ENCODE measurements at regions not wholly inside any gene's neighbourhood (a gene's known extent, or its start where the extent isn't known, plus 50 kb on each side); places are given as distances from the start of the nearest gene placed in this dataset.

DNA sequence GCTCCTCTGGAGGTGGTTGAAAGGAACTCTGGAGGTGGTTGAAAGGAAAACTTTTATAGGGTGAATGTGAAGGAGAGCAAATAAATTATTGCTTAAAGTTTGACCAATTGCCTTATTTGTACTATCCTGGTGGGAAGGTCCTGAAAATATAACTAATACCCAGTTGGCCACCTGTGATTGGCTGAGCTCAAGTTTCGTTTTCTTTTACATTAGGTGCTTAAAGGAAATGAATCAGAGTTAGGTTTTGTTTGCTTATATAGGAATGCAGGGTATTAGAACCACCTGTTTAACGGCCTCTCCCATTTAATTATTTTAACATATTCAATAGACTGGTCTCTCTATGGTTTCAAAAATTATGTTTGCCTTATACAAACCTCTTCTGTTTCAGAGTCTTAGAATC, 497.6 kb downstream of the PRR32 start:
- ChIA-PET CTCF (ENCODE audit: low intra/inter-chr PET ratio, low total read pairs) (no interaction called here), POLR2A (no interaction called here)
- WGBS (ENCODE audit: low lambda C conversion rate), result 3% methylated on average over 2 of the region's 2 CpGs
- Histone ChIP-seq H3K9ac (ENCODE audit: insufficient read depth, low read depth, low read length) (no peak overlapping the region), H3K27me3 (ENCODE audit: control insufficient read depth in 1 of 2, insufficient read depth in 2 of 2, low read length in 2 of 2) (no peaks in the 10 kb centered on the region), H3K9me3 (ENCODE audit: low read length) (peaks cover 33% of the 10 kb centered on the region), H3K4me3 (replicated peaks in 1 of 3; ENCODE audit: insufficient read depth in 1 of 3, low read depth in 2 of 3, low read length in 3 of 3) (no peak overlapping the region), H4K20me1 (ENCODE audit: insufficient read depth, low read length) (no peaks in the 10 kb centered on the region), H3K27ac (ENCODE audit: extremely low read length, insufficient read depth, low read length) (no peak overlapping the region), H2AFZ (ENCODE audit: low read length) (no peak overlapping the region), H3K4me2 (ENCODE audit: low read depth, low read length) (no peak overlapping the region), H3K36me3 (replicated peaks in 1 of 2; ENCODE audit: control insufficient read depth in 1 of 2, insufficient read depth in 2 of 2, low read length in 2 of 2) (no peaks in the 10 kb centered on the region), H3K4me1 (ENCODE audit: insufficient read depth, low read length) (no peaks in the 10 kb centered on the region), H3K79me2 (ENCODE audit: insufficient read depth, low read length) (no peaks in the 10 kb centered on the region)
- ATAC-seq (no peak), DNase-seq (ENCODE audit: low spot score) (no peak), FAIRE-seq (no peak)
- BruUV-seq (replicated peaks), result no TSS peak
- no peak for TF ChIP-seq ZFP1 (CRISPR knock-in tag; IDR thresholded peaks at IDR 0.05)
- TF ChIP-seq MLLT10 (CRISPR knock-in tag; IDR thresholded peaks at IDR 0.05), result no peak
- no peak for TF ChIP-seq ZKSCAN1 (IDR thresholded peaks at IDR 0.05; ENCODE audit: low read length)
- in situ Hi-C loops (cut with HindIII; ENCODE audit: extremely low pct_ligation_motif_present, low pct_unique_long_range_greater_than_20kb) (no loop called here), intact Hi-C loops (cut with micrococcal nuclease; ENCODE audit: unreplicated experiment) (no loop called here)

DNA sequence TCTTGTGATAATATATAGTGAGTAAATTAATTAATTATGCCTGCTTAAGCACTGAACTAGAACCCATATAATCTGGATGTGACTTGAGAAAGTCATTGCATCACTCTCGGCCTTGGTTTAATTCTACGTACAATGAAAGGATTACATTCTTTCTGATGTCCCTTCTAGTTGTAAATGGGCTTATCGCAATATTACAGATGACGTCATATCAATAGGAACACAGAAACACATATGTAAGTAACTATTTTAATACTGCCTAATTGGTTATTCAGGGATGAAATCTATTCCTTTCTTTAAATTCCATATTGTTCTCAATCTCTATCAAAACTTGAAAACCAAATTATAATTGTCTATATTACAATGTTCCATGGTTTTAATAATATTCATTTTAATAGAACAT, 504.6 kb downstream of the PRR32 start:
- Histone ChIP-seq H3K9me3 (ENCODE audit: low read length) (peaks cover 45% of the 10 kb centered on the region), H3K4me1 (ENCODE audit: insufficient read depth, low read length) (no peaks in the 10 kb centered on the region), H3K79me2 (ENCODE audit: insufficient read depth, low read length) (no peaks in the 10 kb centered on the region), H3K4me3 (replicated peaks in 1 of 3; ENCODE audit: insufficient read depth in 1 of 3, low read depth in 2 of 3, low read length in 3 of 3) (no peak overlapping the region), H2AFZ (ENCODE audit: low read length) (no peak overlapping the region), H4K20me1 (ENCODE audit: insufficient read depth, low read length) (no peaks in the 10 kb centered on the region), H3K36me3 (replicated peaks in 1 of 2; ENCODE audit: control insufficient read depth in 1 of 2, insufficient read depth in 2 of 2, low read length in 2 of 2) (no peaks in the 10 kb centered on the region), H3K27ac (ENCODE audit: extremely low read length, insufficient read depth, low read length) (no peak overlapping the region), H3K27me3 (ENCODE audit: control insufficient read depth in 1 of 2, insufficient read depth in 2 of 2, low read length in 2 of 2) (no peaks in the 10 kb centered on the region), H3K4me2 (ENCODE audit: low read depth, low read length) (no peak overlapping the region), H3K9ac (ENCODE audit: insufficient read depth, low read depth, low read length) (no peak overlapping the region)
- in situ Hi-C loops (cut with HindIII; ENCODE audit: extremely low pct_ligation_motif_present, low pct_unique_long_range_greater_than_20kb), result no loop called here
- CTCF ChIA-PET (ENCODE audit: low intra/inter-chr PET ratio, low total read pairs), result no interaction called here
- intact Hi-C loops (cut with micrococcal nuclease; ENCODE audit: unreplicated experiment), result no loop called here
- no TSS peak for BruUV-seq (replicated peaks)
- DNase-seq (ENCODE audit: low spot score) (no peak), ATAC-seq (no peak), FAIRE-seq (no peak)
- TF ChIP-seq CREB1 (IDR thresholded peaks at IDR 0.05) (peak; percentile 77), CREB1 (CRISPR knock-in tag; IDR thresholded peaks at IDR 0.05) (no peak), ATF7 (IDR thresholded peaks at IDR 0.05) (peak; percentile 95), ATF7 (CRISPR knock-in tag; IDR thresholded peaks at IDR 0.05) (no peak)
- TF ChIP-seq, protein P1, sequence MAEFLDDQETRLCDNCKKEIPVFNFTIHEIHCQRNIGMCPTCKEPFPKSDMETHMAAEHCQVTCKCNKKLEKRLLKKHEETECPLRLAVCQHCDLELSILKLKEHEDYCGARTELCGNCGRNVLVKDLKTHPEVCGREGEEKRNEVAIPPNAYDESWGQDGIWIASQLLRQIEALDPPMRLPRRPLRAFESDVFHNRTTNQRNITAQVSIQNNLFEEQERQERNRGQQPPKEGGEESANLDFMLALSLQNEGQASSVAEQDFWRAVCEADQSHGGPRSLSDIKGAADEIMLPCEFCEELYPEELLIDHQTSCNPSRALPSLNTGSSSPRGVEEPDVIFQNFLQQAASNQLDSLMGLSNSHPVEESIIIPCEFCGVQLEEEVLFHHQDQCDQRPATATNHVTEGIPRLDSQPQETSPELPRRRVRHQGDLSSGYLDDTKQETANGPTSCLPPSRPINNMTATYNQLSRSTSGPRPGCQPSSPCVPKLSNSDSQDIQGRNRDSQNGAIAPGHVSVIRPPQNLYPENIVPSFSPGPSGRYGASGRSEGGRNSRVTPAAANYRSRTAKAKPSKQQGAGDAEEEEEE (CRISPR knock-in tag; IDR thresholded peaks at IDR 0.05; ENCODE audit: borderline replicate concordance), result no peak
- 30% methylated on average over 4 of the region's 4 CpGs for WGBS (ENCODE audit: low lambda C conversion rate)
- POLR2A ChIA-PET, result no interaction called here

Data from HepG2 (cell line).